ENCODE measurements at regions not wholly inside any gene's neighbourhood (a gene's known extent, or its start where the extent isn't known, plus 50 kb on each side); places are given as distances from the start of the nearest gene placed in this dataset.
"Not testable (repeated sequence)": the region's sequence is repeated elsewhere in the genome, so short reads cannot be mapped to it uniquely, and the experiment has no call there.

GRCh38 chr10:21057436-21057835 lies 160.3 kb upstream of the NEBL start:
- no peak for DNase-seq (ENCODE audit: low read depth)

GRCh38 chr10:21056461-21056860 lies 159.3 kb upstream of the NEBL start:
- DNase-seq (ENCODE audit: low read depth) = no peak

- no peak for DNase-seq (ENCODE audit: low read depth)
Observed at GRCh38 chr10:21055339-21056135, 158.4 kb upstream of the NEBL start.

GRCh38 chr10:21053953-21054690 lies 157.0 kb upstream of the NEBL start:
- DNase-seq (ENCODE audit: low read depth) = no peak

- no peak for DNase-seq (ENCODE audit: low read depth)
Observed at GRCh38 chr10:21052709-21053104, 155.6 kb upstream of the NEBL start.

GRCh38 chr10:21052072-21052708 lies 155.1 kb upstream of the NEBL start:
- DNase-seq (ENCODE audit: low read depth) = no peak

GRCh38 chr10:21049482-21049881 lies 152.4 kb upstream of the NEBL start:
- no peak for DNase-seq (ENCODE audit: low read depth)

- no peak for DNase-seq (ENCODE audit: low read depth)
Observed at GRCh38 chr10:21048068-21048467, 151.0 kb upstream of the NEBL start.

GRCh38 chr10:21047511-21047910 lies 150.4 kb upstream of the NEBL start:
- DNase-seq (ENCODE audit: low read depth) = no peak

- DNase-seq (ENCODE audit: low read depth) = no peak
Observed at GRCh38 chr10:21047096-21047495, 150.0 kb upstream of the NEBL start.

- no peak for DNase-seq (ENCODE audit: low read depth)
Observed at GRCh38 chr10:21043044-21043443, 145.9 kb upstream of the NEBL start.

GRCh38 chr10:21042536-21042935 lies 145.4 kb upstream of the NEBL start:
- DNase-seq (ENCODE audit: low read depth) = no peak

GRCh38 chr10:21041763-21042458 lies 144.8 kb upstream of the NEBL start:
- no peak for DNase-seq (ENCODE audit: low read depth)

- DNase-seq (ENCODE audit: low read depth) = no peak
Observed at GRCh38 chr10:21039721-21040120, 142.6 kb upstream of the NEBL start.

- DNase-seq (ENCODE audit: low read depth) = no peak
Observed at GRCh38 chr10:21036757-21037156, 139.6 kb upstream of the NEBL start.

GRCh38 chr10:21034770-21035169 lies 137.7 kb upstream of the NEBL start:
- not testable (repeated sequence) for DNase-seq (ENCODE audit: low read depth)

- no peak for DNase-seq (ENCODE audit: low read depth)
Observed at GRCh38 chr10:21034241-21034640, 137.1 kb upstream of the NEBL start.

GRCh38 chr10:21032587-21033319 lies 135.6 kb upstream of the NEBL start:
- no peak for DNase-seq (ENCODE audit: low read depth)

GRCh38 chr10:21031232-21031795 lies 134.2 kb upstream of the NEBL start:
- DNase-seq (ENCODE audit: low read depth) = no peak

GRCh38 chr10:21030091-21030490 lies 133.0 kb upstream of the NEBL start:
- DNase-seq (ENCODE audit: low read depth) = peak; percentile 48

- no peak for DNase-seq (ENCODE audit: low read depth)
Observed at GRCh38 chr10:21022821-21023220, 125.7 kb upstream of the NEBL start.
